ENCODE measurements at regions not wholly inside any gene's neighbourhood (a gene's known extent, or its start where the extent isn't known, plus 50 kb on each side); places are given as distances from the start of the nearest gene placed in this dataset.

DNA sequence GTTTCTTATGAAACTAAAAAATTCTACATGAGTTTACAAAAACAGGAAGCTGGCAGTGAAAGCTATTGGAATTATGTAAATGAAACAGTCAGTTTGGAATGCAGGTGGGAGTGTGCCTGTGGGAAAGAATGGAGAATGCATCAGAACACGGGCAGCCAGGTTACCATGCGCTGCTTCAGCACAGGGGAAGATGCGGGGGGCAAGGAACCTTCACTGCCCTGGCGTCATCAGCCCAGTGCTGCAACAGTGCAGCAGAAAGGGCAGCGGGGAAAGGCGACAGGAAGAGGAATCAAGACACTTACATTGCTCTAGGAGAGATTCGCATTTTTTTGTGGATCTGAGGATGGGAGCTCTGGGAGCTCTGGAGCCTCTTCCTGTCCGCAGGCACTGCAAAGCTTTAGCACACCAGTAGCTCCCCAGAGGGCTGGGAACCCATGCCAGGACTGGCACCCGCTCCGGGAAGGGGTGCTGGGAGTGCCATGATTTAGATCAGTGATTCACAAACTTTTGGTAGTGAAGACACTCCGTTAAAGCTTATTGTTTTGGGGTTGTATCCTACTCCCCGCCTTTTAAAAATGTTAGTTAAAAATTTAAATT lies 64.1 kb upstream of the WDR26 start:
- TF ChIP-seq, protein P1, sequence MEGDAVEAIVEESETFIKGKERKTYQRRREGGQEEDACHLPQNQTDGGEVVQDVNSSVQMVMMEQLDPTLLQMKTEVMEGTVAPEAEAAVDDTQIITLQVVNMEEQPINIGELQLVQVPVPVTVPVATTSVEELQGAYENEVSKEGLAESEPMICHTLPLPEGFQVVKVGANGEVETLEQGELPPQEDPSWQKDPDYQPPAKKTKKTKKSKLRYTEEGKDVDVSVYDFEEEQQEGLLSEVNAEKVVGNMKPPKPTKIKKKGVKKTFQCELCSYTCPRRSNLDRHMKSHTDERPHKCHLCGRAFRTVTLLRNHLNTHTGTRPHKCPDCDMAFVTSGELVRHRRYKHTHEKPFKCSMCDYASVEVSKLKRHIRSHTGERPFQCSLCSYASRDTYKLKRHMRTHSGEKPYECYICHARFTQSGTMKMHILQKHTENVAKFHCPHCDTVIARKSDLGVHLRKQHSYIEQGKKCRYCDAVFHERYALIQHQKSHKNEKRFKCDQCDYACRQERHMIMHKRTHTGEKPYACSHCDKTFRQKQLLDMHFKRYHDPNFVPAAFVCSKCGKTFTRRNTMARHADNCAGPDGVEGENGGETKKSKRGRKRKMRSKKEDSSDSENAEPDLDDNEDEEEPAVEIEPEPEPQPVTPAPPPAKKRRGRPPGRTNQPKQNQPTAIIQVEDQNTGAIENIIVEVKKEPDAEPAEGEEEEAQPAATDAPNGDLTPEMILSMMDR (IDR thresholded peaks at IDR 0.05; ENCODE audit: insufficient read depth, low read depth, low read length), result no peak
- no peak for TF ChIP-seq EZH2 (IDR thresholded peaks at IDR 0.05; ENCODE audit: insufficient read depth, low read length)

Measured in astrocyte (in vitro differentiated cells and primary cell).